Loucy (cell line): ENCODE measurements at regions not wholly inside any gene's neighbourhood (a gene's known extent, or its start where the extent isn't known, plus 50 kb on each side); places are given as distances from the start of the nearest gene placed in this dataset.

Source experiments
- EZH2phosphoT487 ChIP-seq: fragments of 200-600 bp; IDR thresholded peaks from 2 replicates; pipeline ENCODE4 v1.6.1; 2018; ENCODE audit warnings: antibody characterized with exemption, mild to moderate bottlenecking, moderate library complexity, borderline replicate concordance
- TF ChIP-seq, protein P1 (sequence below): fragments of 200-600 bp; sonication (generic); conservative IDR thresholded peaks from 2 replicates; pipeline ENCODE4 v1.5.1; 2014; ENCODE audit warnings: mild to moderate bottlenecking, antibody characterized with exemption, low read length

DNA sequence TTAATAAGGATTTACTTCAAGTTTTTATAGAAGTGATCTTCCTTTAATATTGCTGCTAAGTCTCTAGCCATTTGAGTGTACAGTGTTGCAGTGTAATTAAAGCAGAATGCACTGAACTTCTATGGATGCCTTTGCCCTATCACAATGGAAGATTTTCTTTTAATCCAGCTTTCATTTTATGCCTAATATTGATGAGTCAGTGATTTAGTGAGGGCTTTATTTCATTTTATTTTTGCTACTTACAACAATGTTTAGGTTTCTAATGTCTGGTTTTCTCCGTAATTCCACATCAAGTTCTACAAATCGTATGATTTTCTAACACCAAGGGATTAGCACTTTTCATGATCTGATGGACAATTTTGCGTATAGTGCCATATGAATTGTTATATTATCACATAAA is 504.1 kb downstream of the PCDH11X start:
- TF ChIP-seq, protein P1, sequence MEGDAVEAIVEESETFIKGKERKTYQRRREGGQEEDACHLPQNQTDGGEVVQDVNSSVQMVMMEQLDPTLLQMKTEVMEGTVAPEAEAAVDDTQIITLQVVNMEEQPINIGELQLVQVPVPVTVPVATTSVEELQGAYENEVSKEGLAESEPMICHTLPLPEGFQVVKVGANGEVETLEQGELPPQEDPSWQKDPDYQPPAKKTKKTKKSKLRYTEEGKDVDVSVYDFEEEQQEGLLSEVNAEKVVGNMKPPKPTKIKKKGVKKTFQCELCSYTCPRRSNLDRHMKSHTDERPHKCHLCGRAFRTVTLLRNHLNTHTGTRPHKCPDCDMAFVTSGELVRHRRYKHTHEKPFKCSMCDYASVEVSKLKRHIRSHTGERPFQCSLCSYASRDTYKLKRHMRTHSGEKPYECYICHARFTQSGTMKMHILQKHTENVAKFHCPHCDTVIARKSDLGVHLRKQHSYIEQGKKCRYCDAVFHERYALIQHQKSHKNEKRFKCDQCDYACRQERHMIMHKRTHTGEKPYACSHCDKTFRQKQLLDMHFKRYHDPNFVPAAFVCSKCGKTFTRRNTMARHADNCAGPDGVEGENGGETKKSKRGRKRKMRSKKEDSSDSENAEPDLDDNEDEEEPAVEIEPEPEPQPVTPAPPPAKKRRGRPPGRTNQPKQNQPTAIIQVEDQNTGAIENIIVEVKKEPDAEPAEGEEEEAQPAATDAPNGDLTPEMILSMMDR: no peak
- no peak for TF ChIP-seq EZH2phosphoT487
